ENCODE measurements at regions not wholly inside any gene's neighbourhood (a gene's known extent, or its start where the extent isn't known, plus 50 kb on each side); places are given as distances from the start of the nearest gene placed in this dataset.

GRCh38 chr6:21900730-21901129 lies 307.2 kb downstream of the SOX4 start:
- no peak for DNase-seq
- CTCF ChIA-PET, result no interaction called here
- Mint-ChIP-seq H3K27me3 (no peaks in the 10 kb centered on the region), H3K36me3 (ENCODE audit: low read depth) (no peaks in the 10 kb centered on the region), H3K4me1 (no peaks in the 10 kb centered on the region), H3K9me3 (peaks cover 9% of the 10 kb centered on the region), H3K4me3 (no peak overlapping the region), H3K27ac (no peak overlapping the region)
- POLR2A ChIA-PET, result no interaction called here

- H3K4me3 Mint-ChIP-seq, result no peak overlapping the region
- ChIA-PET CTCF (no interaction called here), POLR2A (no interaction called here)
- H3K27ac Mint-ChIP-seq, result no peak overlapping the region
- peaks cover 5% of the 10 kb centered on the region for H3K9me3 Mint-ChIP-seq
- H3K27me3 Mint-ChIP-seq, result no peaks in the 10 kb centered on the region
- H3K36me3 Mint-ChIP-seq (ENCODE audit: low read depth), result no peaks in the 10 kb centered on the region
- H3K4me1 Mint-ChIP-seq, result no peaks in the 10 kb centered on the region
- no peak for DNase-seq
Measured at GRCh38 chr6:21902628-21903169, 309.1 kb downstream of the SOX4 start.

GRCh38 chr6:21905531-21905930 lies 312.0 kb downstream of the SOX4 start:
- CTCF ChIA-PET, result no interaction called here
- Mint-ChIP-seq H3K4me3 (no peak overlapping the region), H3K9me3 (no peaks in the 10 kb centered on the region), H3K27me3 (no peaks in the 10 kb centered on the region), H3K36me3 (ENCODE audit: low read depth) (no peaks in the 10 kb centered on the region), H3K27ac (no peak overlapping the region), H3K4me1 (no peaks in the 10 kb centered on the region)
- POLR2A ChIA-PET, result no interaction called here
- DNase-seq, result no peak

GRCh38 chr6:21906826-21907225 lies 313.3 kb downstream of the SOX4 start:
- DNase-seq, result no peak
- Mint-ChIP-seq H3K4me3 (no peak overlapping the region), H3K4me1 (no peaks in the 10 kb centered on the region), H3K27ac (no peak overlapping the region), H3K27me3 (no peaks in the 10 kb centered on the region), H3K36me3 (ENCODE audit: low read depth) (no peaks in the 10 kb centered on the region), H3K9me3 (no peaks in the 10 kb centered on the region)
- ChIA-PET CTCF (no interaction called here), POLR2A (no interaction called here)

- H3K4me3 Mint-ChIP-seq, result no peak overlapping the region
- H3K9me3 Mint-ChIP-seq, result no peaks in the 10 kb centered on the region
- no peaks in the 10 kb centered on the region for H3K27me3 Mint-ChIP-seq
- H3K27ac Mint-ChIP-seq, result no peak overlapping the region
- ChIA-PET POLR2A (no interaction called here), CTCF (no interaction called here)
- no peaks in the 10 kb centered on the region for H3K4me1 Mint-ChIP-seq
- H3K36me3 Mint-ChIP-seq (ENCODE audit: low read depth), result no peaks in the 10 kb centered on the region
- no peak for DNase-seq
Measured at GRCh38 chr6:21907291-21907690, 313.7 kb downstream of the SOX4 start.

- ChIA-PET POLR2A (no interaction called here), CTCF (no interaction called here)
- no peak overlapping the region for H3K27ac Mint-ChIP-seq
- H3K4me3 Mint-ChIP-seq, result no peak overlapping the region
- H3K27me3 Mint-ChIP-seq, result no peaks in the 10 kb centered on the region
- no peaks in the 10 kb centered on the region for H3K4me1 Mint-ChIP-seq
- H3K36me3 Mint-ChIP-seq (ENCODE audit: low read depth), result no peaks in the 10 kb centered on the region
- DNase-seq, result no peak
- no peaks in the 10 kb centered on the region for H3K9me3 Mint-ChIP-seq
Measured at GRCh38 chr6:21908161-21908848, 314.8 kb downstream of the SOX4 start.

GRCh38 chr6:21909321-21909720 lies 315.8 kb downstream of the SOX4 start:
- Mint-ChIP-seq H3K9me3 (no peaks in the 10 kb centered on the region), H3K27me3 (no peaks in the 10 kb centered on the region), H3K27ac (no peak overlapping the region), H3K4me1 (no peaks in the 10 kb centered on the region), H3K36me3 (ENCODE audit: low read depth) (no peaks in the 10 kb centered on the region), H3K4me3 (no peak overlapping the region)
- ChIA-PET CTCF (no interaction called here), POLR2A (no interaction called here)
- no peak for DNase-seq

GRCh38 chr6:21911208-21911607 lies 317.7 kb downstream of the SOX4 start:
- no peaks in the 10 kb centered on the region for H3K4me1 Mint-ChIP-seq
- ChIA-PET POLR2A (no interaction called here), CTCF (no interaction called here)
- H3K27me3 Mint-ChIP-seq, result no peaks in the 10 kb centered on the region
- no peak overlapping the region for H3K27ac Mint-ChIP-seq
- H3K36me3 Mint-ChIP-seq (ENCODE audit: low read depth), result no peaks in the 10 kb centered on the region
- H3K9me3 Mint-ChIP-seq, result no peaks in the 10 kb centered on the region
- no peak for DNase-seq
- no peak overlapping the region for H3K4me3 Mint-ChIP-seq

- H3K4me1 Mint-ChIP-seq, result no peaks in the 10 kb centered on the region
- no peak overlapping the region for H3K4me3 Mint-ChIP-seq
- no peaks in the 10 kb centered on the region for H3K9me3 Mint-ChIP-seq
- ChIA-PET POLR2A (no interaction called here), CTCF (no interaction called here)
- no peaks in the 10 kb centered on the region for H3K27me3 Mint-ChIP-seq
- DNase-seq, result no peak
- H3K36me3 Mint-ChIP-seq (ENCODE audit: low read depth), result no peaks in the 10 kb centered on the region
- H3K27ac Mint-ChIP-seq, result no peak overlapping the region
Measured at GRCh38 chr6:21912151-21912832, 318.7 kb downstream of the SOX4 start.

- no peak for DNase-seq
- no peaks in the 10 kb centered on the region for H3K4me1 Mint-ChIP-seq
- H3K4me3 Mint-ChIP-seq, result no peak overlapping the region
- H3K27ac Mint-ChIP-seq, result no peak overlapping the region
- CTCF ChIA-PET, result no interaction called here
- no peaks in the 10 kb centered on the region for H3K36me3 Mint-ChIP-seq (ENCODE audit: low read depth)
- POLR2A ChIA-PET, result no interaction called here
- H3K27me3 Mint-ChIP-seq, result no peaks in the 10 kb centered on the region
- H3K9me3 Mint-ChIP-seq, result no peaks in the 10 kb centered on the region
Measured at GRCh38 chr6:21914121-21914973, 320.8 kb downstream of the SOX4 start.

- DNase-seq, result no peak
- Mint-ChIP-seq H3K27ac (no peak overlapping the region), H3K4me3 (no peak overlapping the region), H3K36me3 (ENCODE audit: low read depth) (no peaks in the 10 kb centered on the region), H3K9me3 (no peaks in the 10 kb centered on the region), H3K4me1 (no peaks in the 10 kb centered on the region), H3K27me3 (no peaks in the 10 kb centered on the region)
- ChIA-PET POLR2A (no interaction called here), CTCF (no interaction called here)
Measured at GRCh38 chr6:21915707-21916260, 322.2 kb downstream of the SOX4 start.

- ChIA-PET POLR2A (no interaction called here), CTCF (no interaction called here)
- Mint-ChIP-seq H3K4me1 (no peaks in the 10 kb centered on the region), H3K27ac (no peak overlapping the region), H3K4me3 (no peak overlapping the region), H3K27me3 (no peaks in the 10 kb centered on the region), H3K9me3 (no peaks in the 10 kb centered on the region), H3K36me3 (ENCODE audit: low read depth) (no peaks in the 10 kb centered on the region)
- DNase-seq, result no peak
Measured at GRCh38 chr6:21918041-21918440, 324.5 kb downstream of the SOX4 start.

GRCh38 chr6:21918666-21919065 lies 325.1 kb downstream of the SOX4 start:
- DNase-seq, result no peak
- Mint-ChIP-seq H3K27ac (no peak overlapping the region), H3K27me3 (no peaks in the 10 kb centered on the region), H3K4me1 (no peaks in the 10 kb centered on the region), H3K9me3 (no peaks in the 10 kb centered on the region), H3K4me3 (no peak overlapping the region), H3K36me3 (ENCODE audit: low read depth) (no peaks in the 10 kb centered on the region)
- CTCF ChIA-PET, result no interaction called here
- POLR2A ChIA-PET, result no interaction called here

Data from activated CD4-positive, alpha-beta memory T cell treated with anti-CD3 and anti-CD28 coated beads, Interleukin-2, amount 10 ng/mL, durations not matched to agents 7 days and 5 days (primary cell).